HepG2 (cell line): ENCODE measurements at regions not wholly inside any gene's neighbourhood (a gene's known extent, or its start where the extent isn't known, plus 50 kb on each side); places are given as distances from the start of the nearest gene placed in this dataset.

ENCODE experiments used
- ATAC-seq: fragments of 200-7000 bp; cut with Tn5 transposase; 3 replicates; pipeline ENCODE4 v1.9.1; 2020; ENCODE audit warnings: mild to moderate bottlenecking, moderate library complexity
- BruUV-seq: library from RNA; stranded (reverse); fragments of 400-500 nt; replicated peaks from 2 replicates; lab custom pipeline; 2021; lab: Mats Ljungman, UMichigan
- CTCF ChIA-PET: fragments of 300-600 bp; formaldehyde crosslinking; extraction: SDS; loops from one replicate; lab custom pipeline; 2021; ENCODE audit warnings: low total read pairs, inconsistent platforms, low intra/inter-chr PET ratio; lab: Yijun Ruan, JAX
- POLR2A ChIA-PET: fragments of 350-600 bp; sonication (Branson Sonifier 250); formaldehyde crosslinking; loops from one replicate; lab custom pipeline; 2020; ENCODE audit warnings: antibody characterized with exemption, inconsistent platforms; lab: Yijun Ruan, JAX
- DNase-seq: peaks from one replicate; pipeline ENCODE4 v3.0.0-alpha.2; 2015; ENCODE audit warnings: low spot score
- FAIRE-seq: peaks from 3 replicates; lab custom pipeline; 2011; peaks lifted over from hg19 to GRCh38; lab: Jason Lieb, UNC
- H2AFZ ChIP-seq: one replicate; pipeline ENCODE4 v1.6.1; 2011; ENCODE audit warnings: low read length, inconsistent platforms
- H3K27ac ChIP-seq: fragments of 300-600 bp; 3 replicates; pipeline ENCODE4 v1.8.0; 2011; ENCODE audit warnings: mixed run types, mild to moderate bottlenecking, mixed read lengths, low read length, inconsistent platforms; ENCODE audit not compliant: insufficient read depth; ENCODE audit errors: extremely low read length
- H3K27me3 ChIP-seq, 2 experiments: fragments of 200-600 bp in 1 of 2; 2 replicates in 1 of 2; 3 replicates in 1 of 2; pipeline versions ENCODE4 v1.6.0 to v1.8.0; 2011; ENCODE audit warnings: low read length in 2 of 2, mild to moderate bottlenecking in 2 of 2, moderate library complexity in 2 of 2, inconsistent platforms in 1 of 2; ENCODE audit not compliant: insufficient read depth in 2 of 2, control insufficient read depth in 1 of 2
- H3K36me3 ChIP-seq, 2 experiments: fragments of 200-600 bp in 1 of 2; replicated peaks in 1 of 2; 2 replicates in 1 of 2; 3 replicates in 1 of 2; pipeline versions ENCODE4 v1.5.1 to v1.8.0; 2011; ENCODE audit warnings: low read length in 2 of 2, inconsistent platforms in 1 of 2; ENCODE audit not compliant: insufficient read depth in 2 of 2, control insufficient read depth in 1 of 2
- H3K4me1 ChIP-seq: 2 replicates; pipeline ENCODE4 v1.5.1; 2012; ENCODE audit warnings: low read length, inconsistent platforms; ENCODE audit not compliant: insufficient read depth
- H3K4me2 ChIP-seq: 2 replicates; pipeline ENCODE4 v1.6.0; 2011; ENCODE audit warnings: low read depth, low read length, inconsistent platforms
- H3K4me3 ChIP-seq, 3 experiments: fragments of 200-600 bp in 1 of 3; sonication (generic), shearing (Covaris generic) in 1 of 3; replicated peaks in 1 of 3; 2 replicates each; pipeline ENCODE4 v1.5.1; 2011 to 2016; ENCODE audit warnings: low read length in 3 of 3, inconsistent platforms in 2 of 3, low read depth in 2 of 3, mild to moderate bottlenecking in 2 of 3, control low read depth in 1 of 3, mixed read lengths in 1 of 3; ENCODE audit not compliant: insufficient read depth in 1 of 3
- H3K79me2 ChIP-seq: one replicate; pipeline ENCODE4 v1.6.1; 2011; ENCODE audit warnings: low read length, inconsistent platforms; ENCODE audit not compliant: insufficient read depth
- H3K9ac ChIP-seq: 2 replicates; pipeline ENCODE4 v1.6.0; 2011; ENCODE audit warnings: mild to moderate bottlenecking, low read depth, low read length, inconsistent platforms; ENCODE audit not compliant: insufficient read depth
- H3K9me3 ChIP-seq: 2 replicates; pipeline ENCODE4 v1.5.1; 2012; ENCODE audit warnings: mild to moderate bottlenecking, low read length
- H4K20me1 ChIP-seq: 2 replicates; pipeline ENCODE4 v1.6.0; 2011; ENCODE audit warnings: inconsistent platforms, mild to moderate bottlenecking, low read length, moderate library complexity; ENCODE audit not compliant: insufficient read depth
- AGO1 ChIP-seq: fragments of 200-400 bp; formaldehyde crosslinking; IDR thresholded peaks from 2 replicates; pipeline ENCODE4 v1.6.1; 2017; ENCODE audit warnings: mild to moderate bottlenecking, low read depth, low read length, moderate library complexity; ENCODE audit not compliant: poor library complexity, severe bottlenecking
- DDIT3 ChIP-seq: sonication (generic); formaldehyde crosslinking; IDR thresholded peaks from 2 replicates; pipeline ENCODE4 v1.4.0; 2020; ENCODE audit warnings: mild to moderate bottlenecking, missing genetic modification reagents
- HOMEZ ChIP-seq: IDR thresholded peaks from 2 replicates; pipeline ENCODE4 v1.6.1; 2016; ENCODE audit warnings: low read depth
- SNAI1 ChIP-seq: sonication (generic); formaldehyde crosslinking; IDR thresholded peaks from 2 replicates; pipeline ENCODE4 v1.5.0; 2020; ENCODE audit warnings: mild to moderate bottlenecking, missing genetic modification reagents, borderline replicate concordance
- ZNF274 ChIP-seq: sonication (generic); formaldehyde crosslinking; IDR thresholded peaks from 2 replicates; pipeline ENCODE4 v1.5.1; 2020; ENCODE audit warnings: mild to moderate bottlenecking, missing genetic modification reagents
- ZNF34 ChIP-seq: sonication (generic); formaldehyde crosslinking; IDR thresholded peaks from 2 replicates; pipeline ENCODE4 v1.4.0; 2020; ENCODE audit warnings: mild to moderate bottlenecking, missing genetic modification reagents, borderline replicate concordance
- ZNF580 ChIP-seq: IDR thresholded peaks from 2 replicates; pipeline ENCODE4 v1.6.1; 2016; ENCODE audit warnings: low read depth, borderline replicate concordance
- ZNF850 ChIP-seq: sonication (generic); formaldehyde crosslinking; conservative IDR thresholded peaks from 2 replicates; pipeline ENCODE4 v1.9.0; 2021; ENCODE audit warnings: mild to moderate bottlenecking, missing genetic modification reagents
- WGBS: methylation state at CpG from one replicate; pipeline ENCODE4 v1.1.6; 2017; ENCODE audit warnings: low lambda C conversion rate; 5-methylcytosine and 5-hydroxymethylcytosine counted together
- in situ Hi-C: cut with HindIII; loops from 2 replicates; pipeline ENCODE4 v1.10.0; 2017; ENCODE audit warnings: low pct_unique_long_range_greater_than_20kb; ENCODE audit not compliant: extremely low pct_ligation_motif_present
- intact Hi-C: fragments of 100-400 bp; cut with micrococcal nuclease; formaldehyde crosslinking; loops from one replicate; pipeline ENCODE4 v1.10.0; 2022; ENCODE audit not compliant: unreplicated experiment

- intact Hi-C loops = no loop called here
- H3K9me3 ChIP-seq = no peaks in the 10 kb centered on the region
- FAIRE-seq = no peak
- no peak overlapping the region for H3K27ac ChIP-seq
- H4K20me1 ChIP-seq = no peaks in the 10 kb centered on the region
- H3K4me1 ChIP-seq = no peaks in the 10 kb centered on the region
- H3K4me3 ChIP-seq = no peak overlapping the region
- in situ Hi-C loops = no loop called here
- H3K9ac ChIP-seq = no peak overlapping the region
- CTCF ChIA-PET = interaction anchor here (0.7 kb wide), 1 partner anchor 734 kb away, joined by 3 read pairs; no protein-coding TSS in a partner anchor
- H2AFZ ChIP-seq = no peak overlapping the region
- TF ChIP-seq SNAI1 (CRISPR knock-in tag) (no peak), ZNF274 (no peak), ZNF580 (no peak), DDIT3 (CRISPR knock-in tag) (no peak), ZNF850 (no peak), HOMEZ (CRISPR knock-in tag) (no peak), ZNF34 (CRISPR knock-in tag) (no peak), AGO1 (no peak)
- H3K4me2 ChIP-seq = no peak overlapping the region
- no peak for ATAC-seq
- no TSS peak for BruUV-seq
- 29% methylated on average over 1 of the region's 2 CpGs for WGBS
- POLR2A ChIA-PET = no interaction called here
- H3K27me3 ChIP-seq = peaks cover 0 to 3% of the 10 kb centered on the region in 2 experiments; a peak in 2 of 5 replicates
- no peak for DNase-seq
- no peaks in the 10 kb centered on the region for H3K36me3 ChIP-seq
- H3K79me2 ChIP-seq = no peaks in the 10 kb centered on the region
Measured at GRCh38 chr22:35148381-35148780, 82.4 kb downstream of the ISX start.
